Activated CD4-positive, alpha-beta T cell treated with anti-CD3 and anti-CD28 coated beads, Interleukin-2, amount 10 ng/mL, durations not matched to agents 24 days and 14 days (primary cell): ENCODE measurements at regions not wholly inside any gene's neighbourhood (a gene's known extent, or its start where the extent isn't known, plus 50 kb on each side); places are given as distances from the start of the nearest gene placed in this dataset.

Experiments used
- DNase-seq: peaks from one replicate; pipeline ENCODE4 v3.0.0; 2022
- H3K27ac Mint-ChIP-seq: one replicate; pipeline ENCODE4 v1.8.0; 2022; ENCODE audit warnings: mild to moderate bottlenecking, mixed read lengths
- H3K27me3 Mint-ChIP-seq: one replicate; pipeline ENCODE4 v1.8.0; 2022; ENCODE audit warnings: mixed read lengths
- H3K36me3 Mint-ChIP-seq: one replicate; pipeline ENCODE4 v1.8.0; 2022; ENCODE audit warnings: low read depth, mild to moderate bottlenecking, mixed read lengths
- H3K4me1 Mint-ChIP-seq: one replicate; pipeline ENCODE4 v1.8.0; 2021; ENCODE audit warnings: mixed read lengths
- H3K4me3 Mint-ChIP-seq: one replicate; pipeline ENCODE4 v1.8.0; 2022; ENCODE audit warnings: mild to moderate bottlenecking, moderate library complexity, mixed read lengths
- H3K9me3 Mint-ChIP-seq: one replicate; pipeline ENCODE4 v1.8.0; 2021; ENCODE audit warnings: mixed read lengths
- intact Hi-C: fragments of 100-400 bp; cut with micrococcal nuclease; formaldehyde crosslinking; loops from one replicate; pipeline ENCODE4 v1.15.1; 2023

DNA sequence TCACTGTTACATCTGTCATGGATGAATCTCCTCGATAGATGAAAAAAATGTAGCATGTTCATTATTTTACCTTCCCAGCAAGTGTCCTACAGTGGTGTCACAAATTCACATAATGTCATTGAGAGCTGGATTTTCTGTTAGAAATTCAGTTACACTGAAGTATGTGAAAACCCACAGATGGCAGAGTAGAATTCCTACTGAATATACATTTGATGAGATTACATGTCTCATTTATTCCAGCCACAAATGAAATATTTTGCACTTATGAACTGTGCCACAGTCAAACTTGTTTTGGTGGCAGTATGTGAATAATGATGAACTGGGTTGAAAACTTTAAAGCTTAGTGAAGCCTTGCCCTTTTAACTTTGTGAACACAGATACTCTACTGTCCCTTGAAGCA is 301.9 kb upstream of the DPYD start:
- Mint-ChIP-seq H3K27ac (no peak overlapping the region), H3K9me3 (no peaks in the 10 kb centered on the region), H3K27me3 (no peaks in the 10 kb centered on the region), H3K36me3 (no peaks in the 10 kb centered on the region), H3K4me1 (no peaks in the 10 kb centered on the region), H3K4me3 (no peak overlapping the region)
- intact Hi-C loops = no loop called here
- no peak for DNase-seq

DNA sequence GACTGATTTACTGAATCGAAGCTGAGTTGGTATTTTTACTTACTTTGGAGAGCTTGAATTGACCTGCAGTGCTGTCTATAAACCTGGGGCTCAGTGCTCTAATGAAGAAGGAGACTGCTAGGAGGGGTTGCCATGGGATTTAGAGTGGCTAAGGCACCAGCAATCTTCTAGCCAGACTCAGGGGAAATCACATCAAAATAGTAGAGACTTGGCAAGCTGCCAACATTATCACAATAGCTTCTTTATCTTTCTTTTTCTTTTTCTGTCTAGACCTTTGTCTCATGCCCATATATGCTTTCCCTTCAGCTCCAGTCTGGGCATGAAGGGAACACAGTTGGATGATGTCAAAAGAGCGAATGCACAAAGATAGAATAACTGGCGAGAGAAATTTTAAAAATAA is 301.1 kb upstream of the DPYD start:
- Mint-ChIP-seq H3K36me3 (no peaks in the 10 kb centered on the region), H3K4me3 (no peak overlapping the region), H3K27me3 (no peaks in the 10 kb centered on the region)

DNA sequence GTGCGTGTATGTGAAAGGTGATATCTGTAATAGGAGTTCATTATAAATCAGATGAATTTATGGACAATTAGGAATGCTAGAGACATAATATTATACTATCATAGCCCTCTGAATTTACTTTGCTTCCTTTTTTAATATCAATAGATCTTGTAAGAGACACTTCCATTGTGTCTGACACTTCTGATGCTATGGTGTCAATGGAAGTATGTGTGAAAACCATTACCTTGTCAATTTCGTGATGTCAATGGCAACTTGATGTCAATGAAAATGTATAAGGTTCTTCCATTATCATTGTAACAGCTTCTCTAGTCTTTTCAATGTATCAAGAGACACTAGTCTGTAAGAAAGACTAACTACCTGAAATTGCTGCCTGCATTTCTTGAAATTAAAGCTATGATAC is 296.8 kb upstream of the DPYD start:
- no peak overlapping the region for H3K27ac Mint-ChIP-seq

More for the DNA sequence above, 301.1 kb upstream of the DPYD start:
- DNase-seq = no peak
- H3K4me1 Mint-ChIP-seq = no peaks in the 10 kb centered on the region
- H3K27ac Mint-ChIP-seq = no peak overlapping the region
- intact Hi-C loops = no loop called here
- no peaks in the 10 kb centered on the region for H3K9me3 Mint-ChIP-seq

DNA sequence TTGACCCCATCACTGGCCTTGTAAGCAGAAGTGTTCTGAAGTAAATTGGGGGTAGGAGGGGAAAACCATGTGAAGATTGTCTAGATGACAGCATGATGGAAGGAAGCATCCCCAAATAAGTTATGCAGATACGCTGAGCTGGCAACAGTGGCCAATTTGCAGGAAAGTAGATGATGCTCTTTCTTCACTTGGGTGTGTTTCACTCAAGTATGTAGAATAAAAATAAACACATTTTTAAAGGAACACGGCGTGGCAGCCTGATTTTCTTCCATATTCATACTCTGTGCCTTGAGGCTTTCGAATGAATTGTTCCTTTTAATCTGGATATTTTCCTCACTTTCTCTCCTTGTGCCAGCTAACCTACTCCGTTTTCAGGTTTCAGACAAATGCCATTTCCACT is 295.5 kb upstream of the DPYD start:
- Mint-ChIP-seq H3K27ac (no peak overlapping the region), H3K4me1 (no peaks in the 10 kb centered on the region), H3K9me3 (no peaks in the 10 kb centered on the region), H3K27me3 (no peaks in the 10 kb centered on the region), H3K4me3 (no peak overlapping the region), H3K36me3 (no peaks in the 10 kb centered on the region)
- intact Hi-C loops = no loop called here
- no peak for DNase-seq

More for the DNA sequence above, 296.8 kb upstream of the DPYD start:
- no peak for DNase-seq
- intact Hi-C loops = no loop called here
- H3K4me1 Mint-ChIP-seq = no peaks in the 10 kb centered on the region
- no peaks in the 10 kb centered on the region for H3K27me3 Mint-ChIP-seq
- no peaks in the 10 kb centered on the region for H3K36me3 Mint-ChIP-seq
- no peaks in the 10 kb centered on the region for H3K9me3 Mint-ChIP-seq
- no peak overlapping the region for H3K4me3 Mint-ChIP-seq

DNA sequence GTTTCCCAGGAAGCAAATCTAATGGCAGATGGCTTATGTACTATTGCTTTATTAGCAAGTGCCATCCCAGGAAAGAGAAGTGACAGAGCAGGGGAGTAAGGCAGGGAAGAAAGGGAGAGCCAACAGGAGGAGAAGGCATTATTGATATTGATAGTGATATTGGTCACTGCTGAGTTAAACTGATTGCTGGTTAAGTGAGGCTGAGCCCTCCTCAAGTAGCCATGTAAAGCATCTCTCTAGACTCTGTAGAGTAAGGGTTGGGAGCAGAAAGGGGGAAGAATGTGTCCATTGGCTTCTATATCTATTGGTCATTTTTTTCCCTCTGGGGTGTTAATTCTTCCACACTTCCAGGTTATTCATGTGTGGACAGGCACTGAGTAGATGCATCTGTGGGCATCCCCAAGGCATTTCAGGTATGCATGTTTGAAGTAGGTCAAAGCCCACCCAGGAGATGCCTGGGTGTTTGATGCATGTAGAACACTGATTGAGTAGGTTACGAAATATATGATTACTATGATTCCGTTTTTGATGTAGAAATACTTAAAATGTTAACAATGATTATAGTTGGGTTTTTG is 290.5 kb upstream of the DPYD start:
- Mint-ChIP-seq H3K27me3 (no peaks in the 10 kb centered on the region), H3K9me3 (no peaks in the 10 kb centered on the region), H3K4me3 (no peak overlapping the region), H3K27ac (no peak overlapping the region), H3K4me1 (no peaks in the 10 kb centered on the region), H3K36me3 (no peaks in the 10 kb centered on the region)
- no peak for DNase-seq
- intact Hi-C loops = no loop called here

DNA sequence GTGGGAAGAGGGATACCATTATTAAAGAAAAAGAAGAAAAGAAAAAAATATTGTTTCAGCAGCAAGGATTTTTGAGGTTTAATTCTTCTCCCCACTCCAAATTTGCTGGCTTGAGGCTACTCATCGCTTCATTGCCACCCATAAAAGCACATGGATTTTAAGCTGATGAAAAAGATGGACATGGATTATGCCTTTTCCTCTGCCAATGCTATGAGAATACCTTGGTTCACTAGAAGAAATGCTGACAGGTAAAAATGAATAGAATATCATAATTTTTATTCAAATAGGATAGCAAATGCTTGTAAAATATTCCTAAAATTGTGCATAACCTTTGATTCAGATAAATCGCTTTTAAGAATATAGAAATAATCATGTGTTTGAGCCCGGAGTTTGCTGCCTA is 289.7 kb upstream of the DPYD start:
- H3K27ac Mint-ChIP-seq = no peak overlapping the region
- H3K4me1 Mint-ChIP-seq = no peaks in the 10 kb centered on the region
- DNase-seq = no peak
- H3K9me3 Mint-ChIP-seq = no peaks in the 10 kb centered on the region
- no peaks in the 10 kb centered on the region for H3K36me3 Mint-ChIP-seq
- no peak overlapping the region for H3K4me3 Mint-ChIP-seq
- no peaks in the 10 kb centered on the region for H3K27me3 Mint-ChIP-seq
- intact Hi-C loops = no loop called here

DNA sequence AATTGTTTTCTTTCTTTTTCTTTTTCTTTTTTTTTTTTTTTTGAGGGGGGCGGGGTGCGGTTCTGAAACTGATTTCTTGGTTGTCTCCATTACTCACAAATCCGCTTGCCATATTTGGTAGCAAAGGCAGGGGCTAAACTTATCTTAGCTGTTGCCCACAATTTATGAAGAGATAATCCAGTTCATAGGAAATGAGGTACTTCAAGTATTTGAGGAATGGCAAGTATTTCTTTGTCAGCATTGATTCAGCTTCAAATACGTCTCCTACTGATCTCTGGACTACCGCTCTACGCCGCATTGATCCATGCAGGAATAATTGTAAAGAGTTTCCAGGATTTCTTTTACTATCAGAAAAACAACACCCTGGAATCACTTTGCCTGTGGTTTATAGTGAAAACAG is 289.2 kb upstream of the DPYD start:
- H3K27ac Mint-ChIP-seq = no peak overlapping the region
- no peaks in the 10 kb centered on the region for H3K36me3 Mint-ChIP-seq
- H3K27me3 Mint-ChIP-seq = no peaks in the 10 kb centered on the region
- H3K4me3 Mint-ChIP-seq = no peak overlapping the region
- intact Hi-C loops = no loop called here
- DNase-seq = no peak
- no peaks in the 10 kb centered on the region for H3K4me1 Mint-ChIP-seq
- no peaks in the 10 kb centered on the region for H3K9me3 Mint-ChIP-seq

DNA sequence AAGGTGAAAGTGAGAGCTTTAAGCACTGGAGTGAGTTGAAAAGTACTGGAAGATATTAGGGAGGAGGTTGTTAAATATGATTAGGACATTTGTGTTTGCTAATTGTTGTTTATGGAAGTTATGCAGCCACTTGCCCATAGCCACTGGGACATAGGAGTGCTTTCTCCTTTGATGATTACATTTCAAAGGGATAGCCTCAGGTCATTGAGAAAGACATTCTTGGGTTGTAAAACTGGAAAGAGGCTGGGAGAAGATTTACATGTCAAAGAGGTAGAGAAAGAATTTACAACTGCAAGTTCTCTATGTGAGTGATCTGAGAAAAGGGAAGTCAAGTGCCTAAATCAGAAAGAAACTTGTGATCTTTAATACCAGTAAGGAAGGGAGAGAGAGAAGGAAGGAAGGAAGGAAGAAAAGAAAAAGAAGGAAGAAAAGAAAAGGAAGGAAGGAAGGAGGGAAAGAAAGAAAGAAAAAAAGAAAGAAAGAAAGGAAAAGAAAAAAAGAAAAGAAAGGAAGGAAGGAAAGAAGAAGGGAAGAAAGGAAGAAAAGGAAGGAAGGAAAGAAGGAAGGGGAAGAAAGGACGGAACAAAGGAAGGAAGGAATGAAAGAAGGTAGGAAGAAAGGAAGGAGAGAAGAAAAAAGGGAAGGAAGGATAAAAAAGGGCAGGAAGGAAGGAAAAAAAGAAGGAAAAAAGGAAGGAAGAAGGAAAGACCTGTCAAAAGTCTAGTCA is 284.6 kb upstream of the DPYD start:
- H3K36me3 Mint-ChIP-seq = no peaks in the 10 kb centered on the region
- H3K27me3 Mint-ChIP-seq = peaks cover under 1% of the 10 kb centered on the region
- no peaks in the 10 kb centered on the region for H3K4me1 Mint-ChIP-seq

DNA sequence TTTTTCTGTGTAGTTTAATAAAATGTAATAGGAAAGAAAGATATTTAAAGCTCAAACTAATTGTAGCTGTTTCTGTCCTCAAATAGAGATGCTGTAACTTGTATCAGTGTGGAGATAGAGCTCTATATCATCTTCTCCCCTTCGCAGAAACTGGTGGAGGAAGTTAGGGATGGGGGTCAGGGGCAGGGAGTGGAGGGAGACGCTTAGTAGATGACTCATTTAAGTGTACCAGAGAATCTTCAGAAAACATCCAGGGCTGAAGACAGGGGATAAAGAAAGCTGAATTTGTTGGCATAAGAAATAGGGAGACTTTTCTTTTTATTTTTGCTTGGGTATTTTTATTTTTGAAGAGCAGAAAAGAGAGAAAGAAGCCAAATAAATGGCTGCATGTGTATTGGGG is 282.6 kb upstream of the DPYD start:
- Mint-ChIP-seq H3K27me3 (peaks cover 2% of the 10 kb centered on the region), H3K9me3 (no peaks in the 10 kb centered on the region), H3K36me3 (no peaks in the 10 kb centered on the region), H3K4me1 (no peaks in the 10 kb centered on the region), H3K4me3 (no peak overlapping the region), H3K27ac (no peak overlapping the region)
- intact Hi-C loops = no loop called here
- no peak for DNase-seq

More for the DNA sequence above, 284.6 kb upstream of the DPYD start:
- no peak for DNase-seq
- Mint-ChIP-seq H3K4me3 (no peak overlapping the region), H3K9me3 (no peaks in the 10 kb centered on the region), H3K27ac (no peak overlapping the region)
- intact Hi-C loops = no loop called here

DNA sequence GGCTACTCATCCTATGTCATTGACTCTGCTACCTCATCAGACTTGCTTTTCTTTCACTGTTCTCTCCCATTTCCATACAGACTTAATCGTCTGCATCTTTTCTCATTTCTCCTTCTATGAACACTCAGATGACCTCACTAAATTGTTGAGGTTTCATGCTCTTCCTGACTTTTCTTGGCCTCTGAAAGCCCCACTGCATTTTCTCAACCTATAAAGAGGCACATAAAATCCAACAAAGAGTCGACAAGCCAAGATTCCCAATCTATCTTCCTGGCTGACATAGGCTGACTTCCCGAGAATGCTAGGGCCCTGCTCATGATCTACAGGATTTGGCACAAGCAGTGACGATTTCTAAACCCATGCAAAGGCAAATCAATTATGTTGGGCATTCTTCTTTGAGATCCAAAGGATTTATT is 280.8 kb upstream of the DPYD start:
- Mint-ChIP-seq H3K27ac (no peak overlapping the region), H3K4me3 (no peak overlapping the region), H3K27me3 (peaks cover 2% of the 10 kb centered on the region), H3K36me3 (no peaks in the 10 kb centered on the region), H3K4me1 (no peaks in the 10 kb centered on the region), H3K9me3 (no peaks in the 10 kb centered on the region)
- DNase-seq = no peak
- intact Hi-C loops = no loop called here

DNA sequence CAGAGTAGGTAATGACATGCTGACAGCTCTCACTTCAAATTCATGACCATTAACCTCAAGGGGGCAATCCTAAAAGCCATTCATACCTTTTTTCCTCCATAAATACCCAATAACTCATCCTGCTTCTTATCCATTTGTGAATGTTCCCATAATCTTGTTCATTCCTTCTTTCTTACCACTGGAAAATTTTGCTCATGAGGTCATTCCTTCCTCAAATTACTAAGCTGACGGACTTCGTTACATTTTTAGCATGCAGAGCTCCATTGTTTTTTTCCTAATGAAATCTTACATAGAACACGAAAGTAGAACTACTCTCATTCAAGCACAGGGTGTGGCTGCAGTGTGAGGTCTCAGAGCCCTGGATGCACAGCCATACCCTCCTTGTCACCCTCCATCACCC is 276.5 kb upstream of the DPYD start:
- intact Hi-C loops = no loop called here
- DNase-seq = no peak
- peaks cover 4% of the 10 kb centered on the region for H3K27me3 Mint-ChIP-seq
- H3K4me3 Mint-ChIP-seq = no peak overlapping the region
- no peak overlapping the region for H3K27ac Mint-ChIP-seq
- H3K9me3 Mint-ChIP-seq = no peaks in the 10 kb centered on the region
- no peaks in the 10 kb centered on the region for H3K4me1 Mint-ChIP-seq
- no peaks in the 10 kb centered on the region for H3K36me3 Mint-ChIP-seq

DNA sequence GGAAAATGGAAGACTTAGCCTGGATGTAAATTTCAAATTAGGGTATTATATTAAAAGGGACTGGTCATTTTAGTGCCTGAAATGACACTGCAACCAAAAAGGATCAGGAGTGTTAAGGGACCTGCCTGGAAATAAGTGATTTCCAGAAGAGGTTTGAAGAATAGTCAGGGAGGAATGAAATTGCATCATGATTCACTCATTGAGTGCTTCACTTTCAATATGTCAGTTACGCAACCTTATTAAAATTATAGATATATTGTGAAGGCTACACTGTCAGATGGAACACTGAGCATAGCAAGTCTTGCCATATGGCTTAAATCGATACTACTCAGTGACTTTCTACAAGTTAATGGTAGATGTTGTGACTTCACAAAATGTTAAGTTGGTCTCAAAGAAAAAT is 275.2 kb upstream of the DPYD start:
- Mint-ChIP-seq H3K36me3 (no peaks in the 10 kb centered on the region), H3K9me3 (no peaks in the 10 kb centered on the region), H3K27ac (no peak overlapping the region), H3K27me3 (peaks cover 4% of the 10 kb centered on the region), H3K4me3 (no peak overlapping the region), H3K4me1 (no peaks in the 10 kb centered on the region)
- no peak for DNase-seq
- intact Hi-C loops = no loop called here

DNA sequence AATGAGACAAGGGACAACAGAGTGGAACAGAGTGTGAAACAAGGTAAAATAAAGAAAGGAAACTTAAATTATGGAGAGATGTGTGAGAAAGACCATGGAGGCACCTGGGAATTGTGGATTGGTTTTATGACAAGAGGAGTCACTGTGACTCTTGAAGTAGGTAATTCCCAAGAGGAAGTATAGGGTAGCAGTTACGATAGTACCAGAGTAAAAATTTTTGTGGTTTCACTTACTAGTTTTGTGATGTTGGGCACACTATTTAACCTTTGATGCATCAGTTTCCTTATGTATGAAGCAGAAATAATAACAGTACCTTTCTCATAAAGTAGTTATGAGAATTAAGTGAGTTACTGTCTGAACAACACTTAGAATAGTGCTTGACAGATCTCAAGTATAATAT is 267.9 kb upstream of the DPYD start:
- Mint-ChIP-seq H3K27ac (no peak overlapping the region), H3K9me3 (no peaks in the 10 kb centered on the region), H3K36me3 (no peaks in the 10 kb centered on the region)

DNA sequence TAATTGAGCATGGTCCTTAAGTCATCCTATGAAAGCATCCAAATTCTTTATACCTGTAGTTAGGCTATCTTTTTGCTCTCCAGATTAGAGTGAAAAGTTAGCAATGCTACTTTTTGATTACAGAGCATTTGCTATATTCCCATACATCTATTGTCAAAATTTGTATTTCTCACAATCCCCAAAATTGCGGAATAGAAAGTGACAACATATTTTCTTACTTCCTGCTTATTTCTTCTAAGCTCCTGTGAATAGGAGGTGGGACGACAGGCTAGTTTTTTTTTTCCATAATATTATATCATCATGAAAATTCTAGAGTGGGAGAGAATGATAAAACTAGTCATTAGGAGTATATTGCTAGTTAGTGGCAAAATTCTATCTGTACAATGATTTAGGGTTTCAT is 264.0 kb upstream of the DPYD start:
- Mint-ChIP-seq H3K9me3 (no peaks in the 10 kb centered on the region), H3K36me3 (no peaks in the 10 kb centered on the region), H3K27me3 (no peaks in the 10 kb centered on the region), H3K4me1 (no peaks in the 10 kb centered on the region), H3K27ac (no peak overlapping the region), H3K4me3 (no peak overlapping the region)
- intact Hi-C loops = no loop called here
- DNase-seq = no peak

More for the DNA sequence above, 267.9 kb upstream of the DPYD start:
- DNase-seq = no peak
- Mint-ChIP-seq H3K4me1 (no peaks in the 10 kb centered on the region), H3K27me3 (peaks cover 2% of the 10 kb centered on the region), H3K4me3 (no peak overlapping the region)
- intact Hi-C loops = no loop called here
